Thoracic aorta (tissue), 2 donors: ENCODE measurements at regions not wholly inside any gene's neighbourhood (a gene's known extent, or its start where the extent isn't known, plus 50 kb on each side); places are given as distances from the start of the nearest gene placed in this dataset.

Experiments
- ATAC-seq: fragments of 150-250 bp; one replicate; pipeline ENCODE4 v1.8.0; 2017; ENCODE audit warnings: low read depth; ENCODE audit not compliant: insufficient number of reproducible peaks, low FRiP score
- DNase-seq: peaks from one replicate; pipeline ENCODE4 v3.0.0-alpha.2; 2020; ENCODE audit warnings: low spot score
- H3K27ac ChIP-seq, 2 donors: fragments of 200-600 bp; sonication (generic); 1 replicate in 1 of 2; 2 replicates in 1 of 2; pipeline ENCODE4 v1.5.1; 2016; ENCODE audit warnings: mild to moderate bottlenecking in 2 of 2, moderate library complexity in 2 of 2
- H3K27me3 ChIP-seq: fragments of 200-600 bp; sonication (generic); replicated peaks from 2 replicates; pipeline ENCODE4 v1.6.0; 2016; ENCODE audit warnings: mild to moderate bottlenecking; ENCODE audit not compliant: insufficient read depth
- H3K36me3 ChIP-seq: fragments of 200-600 bp; sonication (generic); one replicate; pipeline ENCODE4 v1.5.1; 2016
- H3K4me1 ChIP-seq, 2 donors: fragments of 200-600 bp; sonication (generic); 1 replicate in 1 of 2; 2 replicates in 1 of 2; pipeline versions ENCODE4 v1.5.1 to v1.6.0; 2016; ENCODE audit warnings: low read depth in 2 of 2, mild to moderate bottlenecking in 1 of 2; ENCODE audit not compliant: control insufficient read depth in 1 of 2
- H3K4me3 ChIP-seq: fragments of 200-600 bp; sonication (generic); 2 replicates; pipeline ENCODE4 v1.5.1; 2016; ENCODE audit warnings: mild to moderate bottlenecking
- H3K9me3 ChIP-seq: fragments of 200-600 bp; sonication (generic); 2 replicates; pipeline ENCODE4 v1.5.1; 2016
- CTCF ChIP-seq: fragments of 200-600 bp; sonication (generic); IDR thresholded peaks from one replicate; pipeline ENCODE4 v1.5.1; 2019; ENCODE audit warnings: antibody characterized with exemption

GRCh38 chr9:119968836-119969707 lies 599.8 kb upstream of the BRINP1 start:
- H3K4me3 ChIP-seq: no peak overlapping the region
- no peaks in the 10 kb centered on the region for H3K27me3 ChIP-seq
- H3K9me3 ChIP-seq: no peaks in the 10 kb centered on the region
- ATAC-seq: peak; percentile 32
- TF ChIP-seq CTCF: peak; percentile 91
- H3K36me3 ChIP-seq: no peaks in the 10 kb centered on the region
- DNase-seq: peak; percentile 36
- peaks cover 2 to 20% of the 10 kb centered on the region in 2 donors for H3K4me1 ChIP-seq
- no peak overlapping the region for H3K27ac ChIP-seq

- no peak for TF ChIP-seq CTCF
- no peak overlapping the region for H3K27ac ChIP-seq
- H3K9me3 ChIP-seq: no peaks in the 10 kb centered on the region
- no peak overlapping the region for H3K4me3 ChIP-seq
- no peaks in the 10 kb centered on the region for H3K36me3 ChIP-seq
- ATAC-seq (no peak), DNase-seq (no peak)
- no peaks in the 10 kb centered on the region for H3K27me3 ChIP-seq
- peaks cover 4 to 26% of the 10 kb centered on the region in 2 donors for H3K4me1 ChIP-seq
Observed at GRCh38 chr9:119967867-119968535, 598.8 kb upstream of the BRINP1 start.

- H3K4me3 ChIP-seq: peak overlapping the region; percentile 19
- no peak for TF ChIP-seq CTCF
- no peaks in the 10 kb centered on the region for H3K9me3 ChIP-seq
- ATAC-seq: peak; percentile 35
- H3K4me1 ChIP-seq: peaks cover 9 to 35% of the 10 kb centered on the region in 2 donors
- no peaks in the 10 kb centered on the region for H3K36me3 ChIP-seq
- DNase-seq: no peak
- no peaks in the 10 kb centered on the region for H3K27me3 ChIP-seq
- H3K27ac ChIP-seq: peak overlapping the region; percentile 17 to 70
Observed at GRCh38 chr9:119963798-119964372, 594.6 kb upstream of the BRINP1 start.

- peak overlapping the region; percentile 17 to 70 for H3K27ac ChIP-seq
- no peak for TF ChIP-seq CTCF
- ATAC-seq: peak; percentile 71
Observed at GRCh38 chr9:119963258-119963797, 594.1 kb upstream of the BRINP1 start.

More at GRCh38 chr9:119963258-119963797, 594.1 kb upstream of the BRINP1 start:
- Histone ChIP-seq H3K27me3 (no peaks in the 10 kb centered on the region), H3K36me3 (no peaks in the 10 kb centered on the region), H3K4me1 (peaks cover 9 to 31% of the 10 kb centered on the region in 2 donors), H3K9me3 (no peaks in the 10 kb centered on the region), H3K4me3 (peak overlapping the region; percentile 19)
- DNase-seq: no peak
